ENCODE measurements at regions not wholly inside any gene's neighbourhood (a gene's known extent, or its start where the extent isn't known, plus 50 kb on each side); places are given as distances from the start of the nearest gene placed in this dataset.

DNA sequence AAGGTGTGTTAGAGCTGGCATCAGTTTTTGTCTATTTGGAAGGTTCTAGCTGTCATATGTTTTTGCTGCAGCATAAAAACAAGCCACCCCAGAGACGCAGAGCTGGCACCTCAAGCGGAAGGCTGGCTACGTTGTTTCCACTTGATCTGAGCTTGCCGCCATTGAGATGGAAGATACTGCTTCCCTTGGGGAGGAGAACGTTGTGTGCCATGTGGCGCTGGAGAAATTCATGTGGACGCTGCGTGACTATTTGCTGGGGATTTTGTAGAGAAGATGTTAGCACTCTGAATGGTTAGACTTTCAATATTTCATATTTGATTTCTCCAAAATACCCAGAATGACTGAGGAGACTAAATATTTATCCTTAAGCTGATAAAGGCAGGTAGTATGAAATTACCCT lies 216.2 kb upstream of the ST6GAL2 start:
- ATAC-seq (no peak), DNase-seq (ENCODE audit: low spot score) (no peak)
- TF ChIP-seq NANOG (IDR thresholded peaks at IDR 0.05; ENCODE audit: borderline replicate concordance) = no peak
- no peak for TF ChIP-seq ETS1 (IDR thresholded peaks at IDR 0.05)
- no peak for TF ChIP-seq CTCF (conservative IDR thresholded peaks at IDR 0.05; ENCODE audit: low read depth in 2 of 2)
- TF ChIP-seq CREB1 (CRISPR knock-in tag; IDR thresholded peaks at IDR 0.05; ENCODE audit: low read depth) = no peak
- no peak for TF ChIP-seq ZNF331 (CRISPR knock-in tag; IDR thresholded peaks at IDR 0.05; ENCODE audit: low read depth)
- no peak for TF ChIP-seq JUNB (IDR thresholded peaks at IDR 0.05; ENCODE audit: unreplicated experiment)
- TF ChIP-seq REST (IDR thresholded peaks at IDR 0.05; ENCODE audit: unreplicated experiment) = no peak
- no peak for TF ChIP-seq EZH2phosphoT487 (IDR thresholded peaks at IDR 0.05; ENCODE audit: unreplicated experiment)
- TF ChIP-seq STAT1 (IDR thresholded peaks at IDR 0.05; ENCODE audit: unreplicated experiment) = no peak
- TF ChIP-seq, protein P1, sequence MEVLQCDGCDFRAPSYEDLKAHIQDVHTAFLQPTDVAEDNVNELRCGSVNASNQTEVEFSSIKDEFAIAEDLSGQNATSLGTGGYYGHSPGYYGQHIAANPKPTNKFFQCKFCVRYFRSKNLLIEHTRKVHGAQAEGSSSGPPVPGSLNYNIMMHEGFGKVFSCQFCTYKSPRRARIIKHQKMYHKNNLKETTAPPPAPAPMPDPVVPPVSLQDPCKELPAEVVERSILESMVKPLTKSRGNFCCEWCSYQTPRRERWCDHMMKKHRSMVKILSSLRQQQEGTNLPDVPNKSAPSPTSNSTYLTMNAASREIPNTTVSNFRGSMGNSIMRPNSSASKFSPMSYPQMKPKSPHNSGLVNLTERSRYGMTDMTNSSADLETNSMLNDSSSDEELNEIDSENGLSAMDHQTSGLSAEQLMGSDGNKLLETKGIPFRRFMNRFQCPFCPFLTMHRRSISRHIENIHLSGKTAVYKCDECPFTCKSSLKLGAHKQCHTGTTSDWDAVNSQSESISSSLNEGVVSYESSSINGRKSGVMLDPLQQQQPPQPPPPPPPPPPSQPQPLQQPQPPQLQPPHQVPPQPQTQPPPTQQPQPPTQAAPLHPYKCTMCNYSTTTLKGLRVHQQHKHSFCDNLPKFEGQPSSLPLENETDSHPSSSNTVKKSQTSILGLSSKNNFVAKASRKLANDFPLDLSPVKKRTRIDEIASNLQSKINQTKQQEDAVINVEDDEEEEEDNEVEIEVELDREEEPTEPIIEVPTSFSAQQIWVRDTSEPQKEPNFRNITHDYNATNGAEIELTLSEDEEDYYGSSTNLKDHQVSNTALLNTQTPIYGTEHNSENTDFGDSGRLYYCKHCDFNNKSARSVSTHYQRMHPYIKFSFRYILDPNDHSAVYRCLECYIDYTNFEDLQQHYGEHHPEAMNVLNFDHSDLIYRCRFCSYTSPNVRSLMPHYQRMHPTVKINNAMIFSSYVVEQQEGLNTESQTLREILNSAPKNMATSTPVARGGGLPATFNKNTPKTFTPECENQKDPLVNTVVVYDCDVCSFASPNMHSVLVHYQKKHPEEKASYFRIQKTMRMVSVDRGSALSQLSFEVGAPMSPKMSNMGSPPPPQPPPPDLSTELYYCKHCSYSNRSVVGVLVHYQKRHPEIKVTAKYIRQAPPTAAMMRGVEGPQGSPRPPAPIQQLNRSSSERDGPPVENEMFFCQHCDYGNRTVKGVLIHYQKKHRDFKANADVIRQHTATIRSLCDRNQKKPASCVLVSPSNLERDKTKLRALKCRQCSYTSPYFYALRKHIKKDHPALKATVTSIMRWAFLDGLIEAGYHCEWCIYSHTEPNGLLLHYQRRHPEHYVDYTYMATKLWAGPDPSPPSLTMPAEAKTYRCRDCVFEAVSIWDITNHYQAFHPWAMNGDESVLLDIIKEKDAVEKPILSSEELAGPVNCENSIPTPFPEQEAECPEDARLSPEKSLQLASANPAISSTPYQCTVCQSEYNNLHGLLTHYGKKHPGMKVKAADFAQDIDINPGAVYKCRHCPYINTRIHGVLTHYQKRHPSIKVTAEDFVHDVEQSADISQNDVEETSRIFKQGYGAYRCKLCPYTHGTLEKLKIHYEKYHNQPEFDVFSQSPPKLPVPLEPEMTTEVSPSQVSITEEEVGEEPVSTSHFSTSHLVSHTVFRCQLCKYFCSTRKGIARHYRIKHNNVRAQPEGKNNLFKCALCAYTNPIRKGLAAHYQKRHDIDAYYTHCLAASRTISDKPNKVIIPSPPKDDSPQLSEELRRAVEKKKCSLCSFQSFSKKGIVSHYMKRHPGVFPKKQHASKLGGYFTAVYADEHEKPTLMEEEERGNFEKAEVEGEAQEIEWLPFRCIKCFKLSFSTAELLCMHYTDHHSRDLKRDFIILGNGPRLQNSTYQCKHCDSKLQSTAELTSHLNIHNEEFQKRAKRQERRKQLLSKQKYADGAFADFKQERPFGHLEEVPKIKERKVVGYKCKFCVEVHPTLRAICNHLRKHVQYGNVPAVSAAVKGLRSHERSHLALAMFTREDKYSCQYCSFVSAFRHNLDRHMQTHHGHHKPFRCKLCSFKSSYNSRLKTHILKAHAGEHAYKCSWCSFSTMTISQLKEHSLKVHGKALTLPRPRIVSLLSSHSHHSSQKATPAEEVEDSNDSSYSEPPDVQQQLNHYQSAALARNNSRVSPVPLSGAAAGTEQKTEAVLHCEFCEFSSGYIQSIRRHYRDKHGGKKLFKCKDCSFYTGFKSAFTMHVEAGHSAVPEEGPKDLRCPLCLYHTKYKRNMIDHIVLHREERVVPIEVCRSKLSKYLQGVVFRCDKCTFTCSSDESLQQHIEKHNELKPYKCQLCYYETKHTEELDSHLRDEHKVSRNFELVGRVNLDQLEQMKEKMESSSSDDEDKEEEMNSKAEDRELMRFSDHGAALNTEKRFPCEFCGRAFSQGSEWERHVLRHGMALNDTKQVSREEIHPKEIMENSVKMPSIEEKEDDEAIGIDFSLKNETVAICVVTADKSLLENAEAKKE (CRISPR knock-in tag; IDR thresholded peaks at IDR 0.05) = no peak
- no peak for TF ChIP-seq EZH2 (IDR thresholded peaks at IDR 0.05; ENCODE audit: low read depth, unreplicated experiment)
- TF ChIP-seq ZNF114 (CRISPR knock-in tag; IDR thresholded peaks at IDR 0.05) = no peak
- Histone ChIP-seq H3K36me3 (ENCODE audit: insufficient read depth) (no peaks in the 10 kb centered on the region), H3K27me3 (ENCODE audit: insufficient read depth) (no peaks in the 10 kb centered on the region), H3F3A (replicated peaks; ENCODE audit: low read depth) (no peaks in the 10 kb centered on the region), H3K4me3 (no peak overlapping the region), H3K79me2 (replicated peaks; ENCODE audit: insufficient read depth) (no peaks in the 10 kb centered on the region), H3K4me2 (no peak overlapping the region), H3K27ac (ENCODE audit: low read depth) (no peak overlapping the region), H4K20me1 (replicated peaks; ENCODE audit: insufficient read depth) (no peaks in the 10 kb centered on the region), H3K9me2 (ENCODE audit: insufficient read depth) (0 out of 2 replicates have a peak, but pooled peaks cover 3% of the 10 kb centered on the region), H2AFZ (no peak overlapping the region), H3K4me1 (ENCODE audit: insufficient read depth) (no peaks in the 10 kb centered on the region)
- no peak overlapping the region for H3K4me3 Mint-ChIP-seq
- H3K27ac Mint-ChIP-seq = no peak overlapping the region
- no peaks in the 10 kb centered on the region for H3K9me3 Mint-ChIP-seq
- H3K27me3 Mint-ChIP-seq (ENCODE audit: insufficient read depth, low read depth, poor library complexity) = peaks cover 3% of the 10 kb centered on the region
- no peaks in the 10 kb centered on the region for H3K4me1 Mint-ChIP-seq
- H3K36me3 Mint-ChIP-seq (ENCODE audit: low read depth) = no peaks in the 10 kb centered on the region
